HCT116 (cell line): ENCODE measurements at regions not wholly inside any gene's neighbourhood (a gene's known extent, or its start where the extent isn't known, plus 50 kb on each side); places are given as distances from the start of the nearest gene placed in this dataset.

ENCODE experiments used
- ATAC-seq: fragments of 200-7000 bp; cut with Tn5 transposase; 2 replicates; pipeline ENCODE4 v1.9.1; 2020; ENCODE audit warnings: mild to moderate bottlenecking, moderate library complexity
- BruUV-seq: library from RNA; stranded (reverse); fragments of 400-500 nt; replicated peaks from 2 replicates; lab custom pipeline; 2021; lab: Mats Ljungman, UMichigan
- CTCF ChIA-PET: fragments of 300-600 bp; sonication (Branson Sonifier 250); formaldehyde crosslinking; loops from one replicate; lab custom pipeline; 2021; ENCODE audit warnings: antibody characterized with exemption; lab: Charles Lee
- POLR2A ChIA-PET: fragments of 300-600, 350-600 bp; sonication (Branson Sonifier 250); formaldehyde crosslinking; loops from one replicate; lab custom pipeline; 2021; ENCODE audit warnings: antibody characterized with exemption; lab: Charles Lee
- RAD21 ChIA-PET, 2 experiments: fragments of 300-600 bp; sonication (Branson Sonifier 250); formaldehyde crosslinking; loops; one replicate each; lab custom pipeline; 2023; ENCODE audit warnings: low total read pairs in 2 of 2; ENCODE audit not compliant: uncharacterized antibody in 2 of 2, unreplicated experiment in 2 of 2, low non-redundant PET in 1 of 2; lab: Charles Lee
- DNase-seq: peaks from one replicate; pipeline ENCODE4 v3.0.0-alpha.2; 2010; ENCODE audit warnings: low read depth, low spot score
- H2AFZ ChIP-seq: fragments of 200-600 bp; shearing (Covaris generic), sonication (generic); 2 replicates; pipeline ENCODE4 v1.6.1; 2017; ENCODE audit warnings: low read depth, mixed run types, mixed read lengths, antibody characterized with exemption, low read length; ENCODE audit not compliant: poor library complexity, severe bottlenecking
- H3K27ac ChIP-seq: 2 replicates; pipeline ENCODE4 v1.5.1; 2012; ENCODE audit warnings: low read depth, low read length
- H3K27me3 ChIP-seq: fragments of 200-600 bp; sonication (generic); 2 replicates; pipeline ENCODE4 v1.6.1; 2016; ENCODE audit warnings: mixed run types, low read length, mixed read lengths; ENCODE audit not compliant: insufficient read depth
- H3K36me3 ChIP-seq, 2 experiments: fragments of 200-500 bp in 1 of 2; fragments of 200-600 bp in 1 of 2; sonication (Bioruptor generic) in 1 of 2; sonication (generic) in 1 of 2; 2 replicates each; pipeline versions ENCODE4 v1.5.1 to v1.6.1; 2014 to 2016; ENCODE audit warnings: low read length in 2 of 2, inconsistent platforms in 1 of 2, mixed read lengths in 1 of 2, mixed run types in 1 of 2; ENCODE audit not compliant: insufficient read depth in 2 of 2, control insufficient read depth in 1 of 2
- H3K4me1 ChIP-seq, 2 experiments: fragments of 200-600 bp in 1 of 2; sonication (generic) in 1 of 2; 2 replicates each; pipeline versions ENCODE4 v1.5.1 to v1.6.1; 2012 to 2017; ENCODE audit warnings: low read length in 2 of 2, inconsistent platforms in 1 of 2, mild to moderate bottlenecking in 1 of 2, mixed read lengths in 1 of 2, mixed run types in 1 of 2, moderate library complexity in 1 of 2; ENCODE audit not compliant: insufficient read depth in 2 of 2, control insufficient read depth in 1 of 2
- H3K4me2 ChIP-seq: fragments of 200-600 bp; sonication (generic); 2 replicates; pipeline ENCODE4 v1.6.1; 2017; ENCODE audit warnings: mixed run types, low read length, mixed read lengths
- H3K4me3 ChIP-seq, 2 experiments: fragments of 200-600 bp in 1 of 2; sonication (generic) in 1 of 2; replicated peaks in 1 of 2; 2 replicates each; pipeline ENCODE4 v1.5.1; 2011 to 2016; ENCODE audit warnings: low read length in 2 of 2, control low read depth in 1 of 2, low read depth in 1 of 2, mild to moderate bottlenecking in 1 of 2, mixed read lengths in 1 of 2, mixed run types in 1 of 2
- H3K79me2 ChIP-seq: fragments of 200-600 bp; sonication (generic); 2 replicates; pipeline ENCODE4 v1.6.1; 2017; ENCODE audit warnings: mild to moderate bottlenecking, mixed run types, low read length, moderate library complexity, mixed read lengths; ENCODE audit not compliant: insufficient read depth
- H3K9ac ChIP-seq: fragments of 200-600 bp; sonication (generic); 2 replicates; pipeline ENCODE4 v1.6.1; 2016; ENCODE audit warnings: low read length, mixed read lengths
- H3K9me2 ChIP-seq: fragments of 200-600 bp; sonication (generic), shearing (Covaris generic); 2 replicates; pipeline ENCODE4 v1.6.1; 2017; ENCODE audit warnings: mixed run types, mild to moderate bottlenecking, moderate library complexity; ENCODE audit not compliant: insufficient read depth
- H3K9me3 ChIP-seq, 2 experiments: fragments of 200-500 bp in 1 of 2; fragments of 200-600 bp in 1 of 2; sonication (Bioruptor generic) in 1 of 2; sonication (generic) in 1 of 2; 2 replicates each; pipeline ENCODE4 v1.6.1; 2014 to 2017; ENCODE audit warnings: low read length in 2 of 2, mixed read lengths in 2 of 2, inconsistent platforms in 1 of 2, low read depth in 1 of 2, mild to moderate bottlenecking in 1 of 2, mixed run types in 1 of 2, moderate library complexity in 1 of 2; ENCODE audit not compliant: control insufficient read depth in 1 of 2, insufficient read depth in 1 of 2
- H4K20me1 ChIP-seq: fragments of 200-600 bp; sonication (generic), shearing (Covaris generic); 2 replicates; pipeline ENCODE4 v1.6.1; 2017; ENCODE audit warnings: mixed run types, mild to moderate bottlenecking, moderate library complexity; ENCODE audit not compliant: insufficient read depth
- CBX3 ChIP-seq: IDR thresholded peaks from 2 replicates; pipeline ENCODE4 v1.6.1; 2012; ENCODE audit warnings: low read depth
- EGR1 ChIP-seq: IDR thresholded peaks from 2 replicates; pipeline ENCODE4 v1.6.1; 2012; ENCODE audit warnings: low read depth
- ELF1 ChIP-seq: IDR thresholded peaks from 2 replicates; pipeline ENCODE4 v1.6.1; 2012; ENCODE audit warnings: low read depth, borderline replicate concordance
- EZH2 ChIP-seq: fragments of 200-600 bp; sonication (generic); IDR thresholded peaks from 2 replicates; pipeline ENCODE4 v1.6.1; 2017; ENCODE audit warnings: antibody characterized with exemption, mixed run types
- FOSL1 ChIP-seq: IDR thresholded peaks from 2 replicates; pipeline ENCODE4 v1.6.1; 2012; ENCODE audit warnings: low read depth
- POLR2A ChIP-seq: IDR thresholded peaks from 2 replicates; pipeline ENCODE4 v1.7.0; 2011; ENCODE audit warnings: borderline replicate concordance; ENCODE audit not compliant: insufficient read depth, insufficient read length; ENCODE audit errors: extremely low read depth
- POLR2AphosphoS5 ChIP-seq: IDR thresholded peaks from 2 replicates; pipeline ENCODE4 v1.6.1; 2011; ENCODE audit warnings: mild to moderate bottlenecking, low read depth, low read length, moderate library complexity
- RAD21 ChIP-seq: IDR thresholded peaks from 2 replicates; pipeline ENCODE4 v1.6.1; 2012; ENCODE audit warnings: low read depth, mild to moderate bottlenecking
- SIN3A ChIP-seq: IDR thresholded peaks from 2 replicates; pipeline ENCODE4 v1.6.1; 2012; ENCODE audit warnings: low read depth
- SRF ChIP-seq: IDR thresholded peaks from 2 replicates; pipeline ENCODE4 v1.6.1; 2012; ENCODE audit warnings: low read depth
- ZNF274 ChIP-seq: fragments of 200-500 bp; sonication (Bioruptor generic); IDR thresholded peaks from 2 replicates; pipeline ENCODE4 v1.6.1; 2014; ENCODE audit warnings: mild to moderate bottlenecking, low read depth, low read length, inconsistent platforms
- intact Hi-C: fragments of 100-400 bp; cut with micrococcal nuclease; formaldehyde crosslinking; loops from 2 replicates; pipeline ENCODE4 v1.10.0; 2022
- TF ChIP-seq, protein P1 (sequence below): IDR thresholded peaks from 2 replicates; pipeline ENCODE4 v1.6.1; 2012; ENCODE audit warnings: low read depth
- TF ChIP-seq, protein P2 (sequence below): IDR thresholded peaks from 2 replicates; pipeline ENCODE4 v1.6.1; 2012
- TF ChIP-seq, protein P3 (sequence below), 3 experiments: fragments of 200-600 bp in 1 of 3; sonication (generic) in 1 of 3; IDR thresholded peaks in 2 of 3; conservative IDR thresholded peaks in 1 of 3; 2 replicates each; pipeline ENCODE4 v1.5.1; 2012 to 2017; ENCODE audit warnings: low read depth in 2 of 3, low read length in 2 of 3, antibody characterized with exemption in 1 of 3, borderline replicate concordance in 1 of 3, control low read depth in 1 of 3, mild to moderate bottlenecking in 1 of 3, mixed read lengths in 1 of 3, mixed run types in 1 of 3, moderate library complexity in 1 of 3; ENCODE audit not compliant: insufficient read depth in 1 of 3
- TF ChIP-seq, protein P4 (sequence below): IDR thresholded peaks from 2 replicates; pipeline ENCODE4 v1.6.1; 2012

DNA sequence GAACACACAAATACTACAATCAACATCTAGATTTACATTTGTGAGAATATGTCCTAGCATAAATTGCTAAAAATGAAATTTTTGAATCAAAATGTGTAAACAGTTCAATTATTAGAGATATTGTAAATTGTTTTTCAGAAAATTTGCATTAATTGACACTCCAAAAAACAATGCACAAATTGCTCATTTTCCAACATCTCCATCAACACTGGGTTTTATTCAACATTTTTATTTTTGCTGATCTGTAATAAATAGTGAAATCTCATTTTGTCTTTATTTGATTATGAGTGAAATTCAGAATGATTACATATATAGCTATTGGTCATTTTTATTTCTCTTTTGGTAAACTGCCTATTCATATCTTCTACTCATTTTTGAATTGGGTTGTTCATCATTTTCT lies 120.0 kb upstream of the GRIA3 start:
- intact Hi-C loops, result no loop called here
- Histone ChIP-seq H3K9me2 (no peaks in the 10 kb centered on the region), H3K27ac (no peak overlapping the region), H3K9ac (no peak overlapping the region), H4K20me1 (no peaks in the 10 kb centered on the region), H3K4me2 (no peak overlapping the region), H3K36me3 (no peaks in the 10 kb centered on the region), H3K27me3 (no peaks in the 10 kb centered on the region), H3K79me2 (no peaks in the 10 kb centered on the region), H3K9me3 (no peaks in the 10 kb centered on the region), H3K4me3 (no peak overlapping the region), H2AFZ (no peak overlapping the region), H3K4me1 (no peaks in the 10 kb centered on the region)
- TF ChIP-seq CBX3, result no peak
- no peak for TF ChIP-seq RAD21
- TF ChIP-seq EZH2, result no peak
- CTCF ChIA-PET, result no interaction called here
- RAD21 ChIA-PET, result no interaction called here
- BruUV-seq, result no TSS peak
- no peak for ATAC-seq
- DNase-seq, result no peak
- POLR2A ChIA-PET, result no interaction called here

DNA sequence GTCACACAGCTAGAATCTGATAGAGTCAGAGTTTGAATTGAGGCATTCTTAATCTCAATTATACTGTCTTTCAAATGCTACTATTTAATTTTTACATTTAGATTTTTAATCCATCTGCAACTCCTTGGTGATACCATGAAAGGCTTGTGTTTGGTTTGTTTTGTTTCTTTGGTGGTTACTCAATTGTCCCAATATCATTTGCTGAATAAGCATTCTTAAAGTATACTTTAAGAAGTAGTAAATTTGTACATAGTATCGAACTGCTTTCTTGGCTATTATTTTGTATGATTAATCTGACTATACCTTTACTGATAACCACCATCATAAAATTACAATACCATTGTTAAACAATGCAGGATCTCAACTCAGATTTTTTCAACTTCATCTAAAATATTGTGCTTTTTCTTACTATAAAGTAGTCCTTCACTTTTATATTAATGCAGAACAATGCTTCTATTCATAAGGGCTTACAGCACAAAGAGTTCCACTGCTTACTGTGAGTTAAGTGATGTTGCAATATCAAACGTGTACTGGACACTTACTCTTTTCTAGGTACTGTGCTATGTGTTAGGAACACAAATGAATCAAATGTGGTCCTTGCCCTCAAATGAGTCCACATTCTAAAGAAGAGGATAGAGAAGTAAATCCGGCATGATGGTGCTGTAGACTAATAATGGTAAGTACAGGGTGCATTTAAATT lies 111.2 kb upstream of the GRIA3 start:
- intact Hi-C loops, result no loop called here
- no peak overlapping the region for H3K4me2 ChIP-seq
- no peak overlapping the region for H3K4me3 ChIP-seq
- H3K9ac ChIP-seq, result no peak overlapping the region
- ChIA-PET RAD21 (no interaction called here), CTCF (no interaction called here), POLR2A (no interaction called here)
- no peak for ATAC-seq
- TF ChIP-seq CBX3 (no peak), POLR2AphosphoS5 (no peak), FOSL1 (no peak), EGR1 (no peak), ZNF274 (no peak), SRF (no peak), SIN3A (no peak), EZH2 (no peak), POLR2A (no peak), RAD21 (no peak), ELF1 (no peak)
- TF ChIP-seq, protein P1, sequence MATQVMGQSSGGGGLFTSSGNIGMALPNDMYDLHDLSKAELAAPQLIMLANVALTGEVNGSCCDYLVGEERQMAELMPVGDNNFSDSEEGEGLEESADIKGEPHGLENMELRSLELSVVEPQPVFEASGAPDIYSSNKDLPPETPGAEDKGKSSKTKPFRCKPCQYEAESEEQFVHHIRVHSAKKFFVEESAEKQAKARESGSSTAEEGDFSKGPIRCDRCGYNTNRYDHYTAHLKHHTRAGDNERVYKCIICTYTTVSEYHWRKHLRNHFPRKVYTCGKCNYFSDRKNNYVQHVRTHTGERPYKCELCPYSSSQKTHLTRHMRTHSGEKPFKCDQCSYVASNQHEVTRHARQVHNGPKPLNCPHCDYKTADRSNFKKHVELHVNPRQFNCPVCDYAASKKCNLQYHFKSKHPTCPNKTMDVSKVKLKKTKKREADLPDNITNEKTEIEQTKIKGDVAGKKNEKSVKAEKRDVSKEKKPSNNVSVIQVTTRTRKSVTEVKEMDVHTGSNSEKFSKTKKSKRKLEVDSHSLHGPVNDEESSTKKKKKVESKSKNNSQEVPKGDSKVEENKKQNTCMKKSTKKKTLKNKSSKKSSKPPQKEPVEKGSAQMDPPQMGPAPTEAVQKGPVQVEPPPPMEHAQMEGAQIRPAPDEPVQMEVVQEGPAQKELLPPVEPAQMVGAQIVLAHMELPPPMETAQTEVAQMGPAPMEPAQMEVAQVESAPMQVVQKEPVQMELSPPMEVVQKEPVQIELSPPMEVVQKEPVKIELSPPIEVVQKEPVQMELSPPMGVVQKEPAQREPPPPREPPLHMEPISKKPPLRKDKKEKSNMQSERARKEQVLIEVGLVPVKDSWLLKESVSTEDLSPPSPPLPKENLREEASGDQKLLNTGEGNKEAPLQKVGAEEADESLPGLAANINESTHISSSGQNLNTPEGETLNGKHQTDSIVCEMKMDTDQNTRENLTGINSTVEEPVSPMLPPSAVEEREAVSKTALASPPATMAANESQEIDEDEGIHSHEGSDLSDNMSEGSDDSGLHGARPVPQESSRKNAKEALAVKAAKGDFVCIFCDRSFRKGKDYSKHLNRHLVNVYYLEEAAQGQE, result no peak
- TF ChIP-seq, protein P2, sequence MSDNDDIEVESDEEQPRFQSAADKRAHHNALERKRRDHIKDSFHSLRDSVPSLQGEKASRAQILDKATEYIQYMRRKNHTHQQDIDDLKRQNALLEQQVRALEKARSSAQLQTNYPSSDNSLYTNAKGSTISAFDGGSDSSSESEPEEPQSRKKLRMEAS, result no peak
- TF ChIP-seq, protein P3, sequence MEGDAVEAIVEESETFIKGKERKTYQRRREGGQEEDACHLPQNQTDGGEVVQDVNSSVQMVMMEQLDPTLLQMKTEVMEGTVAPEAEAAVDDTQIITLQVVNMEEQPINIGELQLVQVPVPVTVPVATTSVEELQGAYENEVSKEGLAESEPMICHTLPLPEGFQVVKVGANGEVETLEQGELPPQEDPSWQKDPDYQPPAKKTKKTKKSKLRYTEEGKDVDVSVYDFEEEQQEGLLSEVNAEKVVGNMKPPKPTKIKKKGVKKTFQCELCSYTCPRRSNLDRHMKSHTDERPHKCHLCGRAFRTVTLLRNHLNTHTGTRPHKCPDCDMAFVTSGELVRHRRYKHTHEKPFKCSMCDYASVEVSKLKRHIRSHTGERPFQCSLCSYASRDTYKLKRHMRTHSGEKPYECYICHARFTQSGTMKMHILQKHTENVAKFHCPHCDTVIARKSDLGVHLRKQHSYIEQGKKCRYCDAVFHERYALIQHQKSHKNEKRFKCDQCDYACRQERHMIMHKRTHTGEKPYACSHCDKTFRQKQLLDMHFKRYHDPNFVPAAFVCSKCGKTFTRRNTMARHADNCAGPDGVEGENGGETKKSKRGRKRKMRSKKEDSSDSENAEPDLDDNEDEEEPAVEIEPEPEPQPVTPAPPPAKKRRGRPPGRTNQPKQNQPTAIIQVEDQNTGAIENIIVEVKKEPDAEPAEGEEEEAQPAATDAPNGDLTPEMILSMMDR (IDR thresholded peaks at IDR 0.05 in 2 of 3, conservative IDR thresholded peaks at IDR 0.05 in 1 of 3; ENCODE audit: borderline replicate concordance in 1 of 3, insufficient read depth in 1 of 3, low read depth in 2 of 3, low read length in 2 of 3), result no peak
- TF ChIP-seq, protein P4, sequence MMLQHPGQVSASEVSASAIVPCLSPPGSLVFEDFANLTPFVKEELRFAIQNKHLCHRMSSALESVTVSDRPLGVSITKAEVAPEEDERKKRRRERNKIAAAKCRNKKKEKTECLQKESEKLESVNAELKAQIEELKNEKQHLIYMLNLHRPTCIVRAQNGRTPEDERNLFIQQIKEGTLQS, result no peak
- H3K27me3 ChIP-seq, result no peaks in the 10 kb centered on the region
- no peaks in the 10 kb centered on the region for H3K79me2 ChIP-seq
- H3K4me1 ChIP-seq, result no peaks in the 10 kb centered on the region
- no peaks in the 10 kb centered on the region for H4K20me1 ChIP-seq
- no peaks in the 10 kb centered on the region for H3K9me3 ChIP-seq
- H3K27ac ChIP-seq, result no peak overlapping the region
- BruUV-seq, result no TSS peak
- no peak for DNase-seq
- no peak overlapping the region for H2AFZ ChIP-seq
- no peaks in the 10 kb centered on the region for H3K36me3 ChIP-seq
- H3K9me2 ChIP-seq, result no peaks in the 10 kb centered on the region
